ENCODE measurements at regions not wholly inside any gene's neighbourhood (a gene's known extent, or its start where the extent isn't known, plus 50 kb on each side); places are given as distances from the start of the nearest gene placed in this dataset.

DNA sequence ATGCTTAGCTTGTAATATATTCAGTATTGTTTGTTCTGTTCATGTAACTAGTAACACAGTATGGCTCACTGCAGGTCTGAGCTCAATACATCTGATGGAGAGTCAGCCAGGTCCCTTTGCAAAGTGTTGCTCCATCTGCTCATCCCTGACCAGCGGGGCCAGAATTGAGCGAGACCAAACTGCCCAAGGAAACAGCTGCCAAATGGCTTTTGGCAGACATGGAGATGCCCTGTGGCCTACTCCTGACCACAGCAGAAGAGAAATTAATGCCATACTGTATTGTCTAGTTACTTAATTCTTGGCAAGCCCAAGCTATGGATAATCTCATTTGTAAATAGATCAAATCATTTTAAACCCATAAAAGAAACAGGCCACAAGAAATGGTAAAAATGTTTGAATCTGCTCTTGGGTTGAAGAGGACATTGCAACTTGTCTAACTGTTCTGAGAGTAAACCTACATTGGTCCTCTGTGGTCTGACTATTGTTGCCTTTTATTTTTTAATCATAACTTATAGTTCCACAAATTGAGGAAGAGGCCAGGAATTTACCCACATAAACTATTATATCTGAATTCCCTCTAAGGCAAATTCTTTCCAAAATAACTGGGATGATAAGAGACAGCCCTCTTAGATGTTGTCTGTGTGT, 209.5 kb downstream of the EBLN2 start:
- no peaks in the 10 kb centered on the region for H3K27me3 Mint-ChIP-seq
- H3K4me3 Mint-ChIP-seq = no peak overlapping the region
- H3K4me1 Mint-ChIP-seq (ENCODE audit: low read depth) = no peaks in the 10 kb centered on the region
- peaks cover 1% of the 10 kb centered on the region for H3K9me3 Mint-ChIP-seq
- H3K36me3 Mint-ChIP-seq (ENCODE audit: low read depth) = no peaks in the 10 kb centered on the region
- no peak overlapping the region for H3K27ac Mint-ChIP-seq
- TF ChIP-seq, protein P1, sequence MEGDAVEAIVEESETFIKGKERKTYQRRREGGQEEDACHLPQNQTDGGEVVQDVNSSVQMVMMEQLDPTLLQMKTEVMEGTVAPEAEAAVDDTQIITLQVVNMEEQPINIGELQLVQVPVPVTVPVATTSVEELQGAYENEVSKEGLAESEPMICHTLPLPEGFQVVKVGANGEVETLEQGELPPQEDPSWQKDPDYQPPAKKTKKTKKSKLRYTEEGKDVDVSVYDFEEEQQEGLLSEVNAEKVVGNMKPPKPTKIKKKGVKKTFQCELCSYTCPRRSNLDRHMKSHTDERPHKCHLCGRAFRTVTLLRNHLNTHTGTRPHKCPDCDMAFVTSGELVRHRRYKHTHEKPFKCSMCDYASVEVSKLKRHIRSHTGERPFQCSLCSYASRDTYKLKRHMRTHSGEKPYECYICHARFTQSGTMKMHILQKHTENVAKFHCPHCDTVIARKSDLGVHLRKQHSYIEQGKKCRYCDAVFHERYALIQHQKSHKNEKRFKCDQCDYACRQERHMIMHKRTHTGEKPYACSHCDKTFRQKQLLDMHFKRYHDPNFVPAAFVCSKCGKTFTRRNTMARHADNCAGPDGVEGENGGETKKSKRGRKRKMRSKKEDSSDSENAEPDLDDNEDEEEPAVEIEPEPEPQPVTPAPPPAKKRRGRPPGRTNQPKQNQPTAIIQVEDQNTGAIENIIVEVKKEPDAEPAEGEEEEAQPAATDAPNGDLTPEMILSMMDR (IDR thresholded peaks at IDR 0.05) = no peak
- intact Hi-C loops (cut with micrococcal nuclease) = no loop called here
- CTCF ChIA-PET = no interaction called here
- POLR2A ChIA-PET = no interaction called here
- ATAC-seq (no peak), DNase-seq (no peak)

DNA sequence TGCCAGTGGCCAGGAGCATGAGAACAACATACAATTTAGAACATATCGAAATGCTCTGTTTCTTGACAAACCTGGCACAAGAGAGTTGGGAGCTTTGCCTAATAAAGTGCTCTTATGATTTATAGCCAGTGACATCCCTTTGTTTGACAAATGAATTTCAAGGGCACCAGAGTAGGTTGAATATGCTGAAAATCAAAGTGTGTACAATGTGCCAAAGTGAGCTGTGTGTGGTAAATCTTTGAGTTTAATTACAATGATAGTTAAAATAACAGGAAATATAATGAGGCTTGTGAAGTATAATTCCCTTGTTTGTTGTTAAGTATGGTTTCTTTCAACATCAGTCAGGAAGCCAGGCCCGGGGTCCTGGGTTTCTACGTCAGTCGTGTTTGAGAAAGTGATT, 211.9 kb downstream of the EBLN2 start:
- ATAC-seq = no peak
- POLR2A ChIA-PET = interaction anchor here (0.6 kb wide), 1 partner anchor 327 kb away, joined by 3 read pairs; no protein-coding TSS in a partner anchor
- H3K4me3 Mint-ChIP-seq = no peak overlapping the region

DNA sequence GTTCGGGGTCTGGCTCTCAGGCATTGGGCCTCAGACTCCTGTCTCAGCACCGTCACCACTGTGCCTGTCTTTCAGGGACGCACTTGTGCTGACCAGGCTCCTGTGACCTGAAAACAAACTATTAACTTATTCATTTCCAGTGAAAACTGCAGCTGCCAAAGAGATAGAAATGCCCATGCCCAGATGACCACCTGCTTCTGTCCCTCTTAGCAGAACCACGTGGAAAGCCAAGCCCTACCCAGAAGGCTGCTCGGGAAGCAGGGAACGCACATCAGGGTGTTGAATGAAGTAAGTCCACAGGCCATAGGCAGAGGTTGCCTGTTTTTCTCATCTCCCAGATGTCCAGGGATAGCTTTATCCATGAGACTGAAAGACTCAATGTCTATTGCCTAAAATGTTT, 219.3 kb downstream of the EBLN2 start:
- H3K4me3 Mint-ChIP-seq = no peak overlapping the region
- no peak overlapping the region for H3K27ac Mint-ChIP-seq
- ChIA-PET POLR2A (no interaction called here), CTCF (no interaction called here)
- H3K36me3 Mint-ChIP-seq (ENCODE audit: low read depth) = no peaks in the 10 kb centered on the region
- intact Hi-C loops (cut with micrococcal nuclease) = no loop called here
- ATAC-seq (no peak), DNase-seq (no peak)
- H3K4me1 Mint-ChIP-seq (ENCODE audit: low read depth) = no peaks in the 10 kb centered on the region
- TF ChIP-seq, protein P1 (IDR thresholded peaks at IDR 0.05) = no peak
- no peaks in the 10 kb centered on the region for H3K9me3 Mint-ChIP-seq
- peaks cover 1% of the 10 kb centered on the region for H3K27me3 Mint-ChIP-seq

More for the DNA sequence above, 211.9 kb downstream of the EBLN2 start:
- H3K9me3 Mint-ChIP-seq = no peaks in the 10 kb centered on the region
- H3K4me1 Mint-ChIP-seq (ENCODE audit: low read depth) = no peaks in the 10 kb centered on the region
- TF ChIP-seq, protein P1 (IDR thresholded peaks at IDR 0.05) = no peak
- no peak overlapping the region for H3K27ac Mint-ChIP-seq
- intact Hi-C loops (cut with micrococcal nuclease) = no loop called here
- no peak for DNase-seq
- no peaks in the 10 kb centered on the region for H3K27me3 Mint-ChIP-seq
- no peaks in the 10 kb centered on the region for H3K36me3 Mint-ChIP-seq (ENCODE audit: low read depth)
- CTCF ChIA-PET = no interaction called here

DNA sequence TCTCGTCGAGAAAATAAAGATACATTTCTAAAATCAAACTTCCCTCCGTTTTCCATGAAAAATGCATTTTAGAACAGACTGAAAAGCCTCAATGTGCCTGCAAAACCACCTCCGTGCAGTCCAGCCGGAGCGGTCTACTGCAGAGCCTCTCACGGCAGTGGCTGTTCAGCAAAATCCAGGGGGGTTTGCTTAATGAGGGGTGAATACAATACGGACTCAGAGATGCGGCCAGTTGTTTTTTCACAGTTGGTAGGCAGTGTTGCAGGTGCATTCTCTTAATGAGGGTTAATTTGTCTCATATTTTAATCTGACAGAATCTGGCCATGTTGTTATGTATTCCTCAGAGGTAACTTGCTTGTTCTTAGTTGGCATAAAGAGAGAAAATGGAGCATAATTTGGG, 223.0 kb downstream of the EBLN2 start:
- H3K4me3 Mint-ChIP-seq = no peak overlapping the region
- H3K9me3 Mint-ChIP-seq = no peaks in the 10 kb centered on the region
- intact Hi-C loops (cut with micrococcal nuclease) = no loop called here
- DNase-seq (no peak), ATAC-seq (no peak)
- no peaks in the 10 kb centered on the region for H3K4me1 Mint-ChIP-seq (ENCODE audit: low read depth)
- H3K27ac Mint-ChIP-seq = no peak overlapping the region
- H3K36me3 Mint-ChIP-seq (ENCODE audit: low read depth) = no peaks in the 10 kb centered on the region
- POLR2A ChIA-PET = no interaction called here
- TF ChIP-seq, protein P1 (IDR thresholded peaks at IDR 0.05) = no peak
- H3K27me3 Mint-ChIP-seq = peaks cover 1% of the 10 kb centered on the region
- CTCF ChIA-PET = no interaction called here

DNA sequence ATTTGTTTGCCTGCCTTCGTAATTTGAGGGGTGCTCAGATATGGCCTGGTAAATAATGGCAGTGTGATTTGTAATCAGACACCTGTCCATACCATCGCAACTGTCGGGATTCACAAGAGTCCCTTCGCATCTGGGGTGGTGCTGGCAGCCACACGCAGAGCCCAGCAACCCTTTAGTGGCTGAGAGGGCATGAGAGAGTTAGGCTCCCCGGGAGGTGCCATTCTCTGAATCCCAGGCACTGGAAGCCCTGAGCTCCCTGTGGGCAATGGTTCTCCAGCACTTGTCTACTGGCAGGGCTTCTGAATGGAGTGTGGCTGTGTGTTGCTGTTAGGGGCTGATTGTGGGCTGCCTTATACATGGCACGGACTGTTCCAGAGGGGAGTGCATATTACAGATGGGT, 230.1 kb downstream of the EBLN2 start:
- ChIA-PET POLR2A (no interaction called here), CTCF (no interaction called here)
- TF ChIP-seq, protein P1 (IDR thresholded peaks at IDR 0.05) = no peak
- Mint-ChIP-seq H3K4me3 (no peak overlapping the region), H3K36me3 (ENCODE audit: low read depth) (no peaks in the 10 kb centered on the region), H3K9me3 (no peaks in the 10 kb centered on the region), H3K4me1 (ENCODE audit: low read depth) (no peaks in the 10 kb centered on the region), H3K27me3 (peaks cover 1% of the 10 kb centered on the region), H3K27ac (no peak overlapping the region)
- DNase-seq (no peak), ATAC-seq (no peak)
- intact Hi-C loops (cut with micrococcal nuclease) = no loop called here

Measured in activated CD8-positive, alpha-beta T cell treated with anti-CD3 and anti-CD28 coated beads for 36 hours (primary cell).